ENCODE measurements at regions not wholly inside any gene's neighbourhood (a gene's known extent, or its start where the extent isn't known, plus 50 kb on each side); places are given as distances from the start of the nearest gene placed in this dataset.

DNA sequence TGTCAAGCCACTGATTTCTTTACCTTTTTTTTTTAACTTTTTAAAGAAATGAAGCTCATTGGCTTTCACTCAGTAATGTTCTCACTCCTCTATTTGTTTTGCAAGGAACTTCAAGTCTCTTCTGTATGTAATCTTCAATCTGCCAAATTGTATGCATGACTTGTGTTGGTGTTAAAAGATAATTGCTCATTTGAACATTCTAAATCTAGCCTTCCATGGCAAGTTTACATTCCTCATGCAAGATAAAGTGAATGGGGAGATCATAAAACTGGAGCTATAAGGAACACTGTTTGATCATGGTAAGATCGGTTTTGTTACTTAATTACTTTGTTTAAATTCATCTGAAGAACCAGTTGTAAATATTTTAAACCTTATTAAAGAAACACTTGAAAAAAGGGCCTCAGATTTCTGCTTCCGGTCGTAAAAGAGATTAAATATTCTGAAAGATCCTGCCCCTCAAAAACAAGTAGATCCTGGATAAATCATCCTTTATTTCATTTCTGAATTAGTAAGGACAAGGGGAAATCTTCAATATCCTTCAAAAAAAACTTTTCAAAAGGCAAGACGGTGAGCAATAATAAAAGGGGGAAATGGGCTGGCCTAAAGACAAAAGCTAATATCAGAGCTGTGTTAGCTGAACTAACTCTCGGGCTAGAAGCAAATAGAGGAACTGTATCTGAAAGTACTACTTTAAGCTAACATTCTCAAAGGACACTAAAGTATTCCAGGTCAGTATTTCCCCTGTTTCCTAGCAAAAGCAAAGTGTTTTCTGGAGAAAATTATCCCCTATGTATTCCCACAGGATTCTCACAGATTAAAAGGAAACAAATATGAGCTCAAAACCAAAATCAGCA, 107.0 kb upstream of the ATP11B start:
- TF ChIP-seq POLR2A (IDR thresholded peaks at IDR 0.05; ENCODE audit: low read depth, low read length) = no peak
- TF ChIP-seq TAF1 (IDR thresholded peaks at IDR 0.05; ENCODE audit: low read depth, low read length) = no peak
- TF ChIP-seq POLR2AphosphoS5 (IDR thresholded peaks at IDR 0.05; ENCODE audit: low read depth, low read length) = no peak
- peak; percentile 71 for TF ChIP-seq SPI1 (IDR thresholded peaks at IDR 0.05; ENCODE audit: low read depth, low read length)
- no peak for TF ChIP-seq PAX5 (IDR thresholded peaks at IDR 0.05; ENCODE audit: insufficient read depth, low read length, severe bottlenecking)
